ENCODE measurements at regions not wholly inside any gene's neighbourhood (a gene's known extent, or its start where the extent isn't known, plus 50 kb on each side); places are given as distances from the start of the nearest gene placed in this dataset.
"Not testable (repeated sequence)": the region's sequence is repeated elsewhere in the genome, so short reads cannot be mapped to it uniquely, and the experiment has no call there.

DNA sequence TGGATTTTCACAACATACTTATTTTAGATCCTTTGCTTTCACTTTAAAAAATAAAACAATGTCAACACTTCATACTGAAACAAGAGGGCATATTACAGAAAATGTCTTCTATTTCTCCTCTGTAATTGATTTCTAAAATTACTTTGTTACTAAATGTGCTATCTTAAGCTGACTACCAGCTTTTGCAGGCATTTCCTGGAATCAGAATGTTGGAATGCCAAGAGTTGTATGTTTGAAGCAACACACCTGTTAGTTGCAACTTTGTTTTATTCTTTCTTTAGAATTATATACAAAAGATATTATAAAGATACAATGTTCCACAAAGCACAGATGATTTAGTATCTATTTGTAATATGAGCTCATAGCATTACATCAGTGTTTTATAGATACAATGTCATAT, 62.5 kb upstream of the TMEM170B start:
- H3K9me3 ChIP-seq (ENCODE audit: control insufficient read depth, low read length), result no peaks in the 10 kb centered on the region
- H3K36me3 ChIP-seq (ENCODE audit: control insufficient read depth in 1 of 2, insufficient read depth in 2 of 2, low read length in 1 of 2), result no peaks in the 10 kb centered on the region
- ATAC-seq (ENCODE audit: low FRiP score), result no peak
- H3K4me3 ChIP-seq (ENCODE audit: low read length in 2 of 2), result no peak overlapping the region
- DNase-seq, result no peak
- peaks cover 0 to 3% of the 10 kb centered on the region in 2 donors for H3K4me1 ChIP-seq (ENCODE audit: control insufficient read depth in 1 of 2, insufficient read depth in 2 of 2, low read length in 2 of 2)
- no peak overlapping the region for H3K27ac ChIP-seq (ENCODE audit: low read depth in 1 of 2, low read length in 2 of 2)
- intact Hi-C loops (cut with DNase I), result no loop called here
- no peaks in the 10 kb centered on the region for H3K27me3 ChIP-seq (ENCODE audit: control insufficient read depth in 1 of 2, insufficient read depth in 2 of 2, low read length in 1 of 2)

GRCh38 chr6:11473008-11473740, 64.4 kb upstream of the TMEM170B start:
- intact Hi-C loops (cut with DNase I), result no loop called here
- DNase-seq (no peak), ATAC-seq (ENCODE audit: low FRiP score) (peak; percentile 22)
- Histone ChIP-seq H3K4me3 (ENCODE audit: low read length in 2 of 2) (peak overlapping the region in 1 of 2 donors; percentile 3), H3K9me3 (ENCODE audit: control insufficient read depth, low read length) (no peaks in the 10 kb centered on the region), H3K36me3 (ENCODE audit: control insufficient read depth in 1 of 2, insufficient read depth in 2 of 2, low read length in 1 of 2) (no peaks in the 10 kb centered on the region), H3K27me3 (ENCODE audit: control insufficient read depth in 1 of 2, insufficient read depth in 2 of 2, low read length in 1 of 2) (no peaks in the 10 kb centered on the region), H3K27ac (ENCODE audit: low read depth in 1 of 2, low read length in 2 of 2) (no peak overlapping the region), H3K4me1 (ENCODE audit: control insufficient read depth in 1 of 2, insufficient read depth in 2 of 2, low read length in 2 of 2) (peaks cover 0 to 3% of the 10 kb centered on the region in 2 donors)
- 45 to 48% methylated on average over 16 of the region's 16 CpGs for WGBS, 2 donors

DNA sequence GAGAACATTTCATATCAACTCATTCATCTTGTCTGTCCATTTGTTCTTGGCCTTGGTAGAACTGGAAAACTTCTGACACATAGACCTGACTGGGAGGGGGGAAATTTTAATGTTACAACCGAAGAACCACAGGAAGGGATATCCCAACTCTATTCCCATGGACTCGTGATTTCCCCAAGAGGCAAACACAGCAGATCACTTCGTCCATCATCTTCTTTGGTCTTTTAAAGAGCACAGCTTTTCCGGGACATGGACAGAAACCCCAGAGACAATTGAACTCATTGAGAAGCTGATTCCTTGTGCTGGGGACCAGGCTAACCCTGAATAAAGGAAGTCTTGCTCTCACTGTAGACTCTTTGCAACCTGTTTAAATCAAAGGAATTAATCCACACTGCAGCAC, 66.3 kb upstream of the TMEM170B start:
- Histone ChIP-seq H3K27me3 (ENCODE audit: control insufficient read depth in 1 of 2, insufficient read depth in 2 of 2, low read length in 1 of 2) (no peaks in the 10 kb centered on the region), H3K4me1 (ENCODE audit: control insufficient read depth in 1 of 2, insufficient read depth in 2 of 2, low read length in 2 of 2) (peaks cover 0 to 3% of the 10 kb centered on the region in 2 donors), H3K9me3 (ENCODE audit: control insufficient read depth, low read length) (no peaks in the 10 kb centered on the region), H3K36me3 (ENCODE audit: control insufficient read depth in 1 of 2, insufficient read depth in 2 of 2, low read length in 1 of 2) (no peaks in the 10 kb centered on the region), H3K27ac (ENCODE audit: low read depth in 1 of 2, low read length in 2 of 2) (no peak overlapping the region), H3K4me3 (ENCODE audit: low read length in 2 of 2) (no peak overlapping the region)
- DNase-seq, result no peak
- intact Hi-C loops (cut with DNase I), result no loop called here
- 95% methylated on average over 4 of the region's 4 CpGs for WGBS, 2 donors
- no peak for ATAC-seq (ENCODE audit: low FRiP score)

- intact Hi-C loops (cut with DNase I), result no loop called here
- Histone ChIP-seq H3K4me3 (ENCODE audit: low read length in 2 of 2) (no peak overlapping the region), H3K9me3 (ENCODE audit: control insufficient read depth, low read length) (no peaks in the 10 kb centered on the region), H3K27me3 (ENCODE audit: control insufficient read depth in 1 of 2, insufficient read depth in 2 of 2, low read length in 1 of 2) (no peaks in the 10 kb centered on the region), H3K36me3 (ENCODE audit: control insufficient read depth in 1 of 2, insufficient read depth in 2 of 2, low read length in 1 of 2) (no peaks in the 10 kb centered on the region), H3K4me1 (ENCODE audit: control insufficient read depth in 1 of 2, insufficient read depth in 2 of 2, low read length in 2 of 2) (peaks cover 0 to 3% of the 10 kb centered on the region in 2 donors), H3K27ac (ENCODE audit: low read depth in 1 of 2, low read length in 2 of 2) (no peak overlapping the region)
- WGBS, 2 donors, result 90 to 99% methylated on average over 1 of the region's 1 CpG
- ATAC-seq (ENCODE audit: low FRiP score), result no peak
- DNase-seq, result no peak
Observed at GRCh38 chr6:11469684-11470083, 67.9 kb upstream of the TMEM170B start.

GRCh38 chr6:11468271-11468670, 69.3 kb upstream of the TMEM170B start:
- H3K9me3 ChIP-seq (ENCODE audit: control insufficient read depth, low read length); ATAC-seq (ENCODE audit: low FRiP score); intact Hi-C loops (cut with DNase I); DNase-seq; H3K27me3 ChIP-seq (ENCODE audit: control insufficient read depth in 1 of 2, insufficient read depth in 2 of 2, low read length in 1 of 2); H3K4me3 ChIP-seq (ENCODE audit: low read length in 2 of 2); H3K36me3 ChIP-seq (ENCODE audit: control insufficient read depth in 1 of 2, insufficient read depth in 2 of 2, low read length in 1 of 2); H3K4me1 ChIP-seq (ENCODE audit: control insufficient read depth in 1 of 2, insufficient read depth in 2 of 2, low read length in 2 of 2); H3K27ac ChIP-seq (ENCODE audit: low read depth in 1 of 2, low read length in 2 of 2): not testable (repeated sequence)
- 56 to 57% methylated on average over 4 of the region's 4 CpGs for WGBS, 2 donors

GRCh38 chr6:11467364-11467763, 70.2 kb upstream of the TMEM170B start:
- no peak overlapping the region for H3K27ac ChIP-seq (ENCODE audit: low read depth in 1 of 2, low read length in 2 of 2)
- DNase-seq (no peak), ATAC-seq (ENCODE audit: low FRiP score) (no peak)
- H3K4me1 ChIP-seq (ENCODE audit: control insufficient read depth in 1 of 2, insufficient read depth in 2 of 2, low read length in 2 of 2), result no peaks in the 10 kb centered on the region
- H3K27me3 ChIP-seq (ENCODE audit: control insufficient read depth in 1 of 2, insufficient read depth in 2 of 2, low read length in 1 of 2), result no peaks in the 10 kb centered on the region
- intact Hi-C loops (cut with DNase I), result no loop called here
- H3K9me3 ChIP-seq (ENCODE audit: control insufficient read depth, low read length), result no peaks in the 10 kb centered on the region
- no peak overlapping the region for H3K4me3 ChIP-seq (ENCODE audit: low read length in 2 of 2)
- H3K36me3 ChIP-seq (ENCODE audit: control insufficient read depth in 1 of 2, insufficient read depth in 2 of 2, low read length in 1 of 2), result no peaks in the 10 kb centered on the region

DNA sequence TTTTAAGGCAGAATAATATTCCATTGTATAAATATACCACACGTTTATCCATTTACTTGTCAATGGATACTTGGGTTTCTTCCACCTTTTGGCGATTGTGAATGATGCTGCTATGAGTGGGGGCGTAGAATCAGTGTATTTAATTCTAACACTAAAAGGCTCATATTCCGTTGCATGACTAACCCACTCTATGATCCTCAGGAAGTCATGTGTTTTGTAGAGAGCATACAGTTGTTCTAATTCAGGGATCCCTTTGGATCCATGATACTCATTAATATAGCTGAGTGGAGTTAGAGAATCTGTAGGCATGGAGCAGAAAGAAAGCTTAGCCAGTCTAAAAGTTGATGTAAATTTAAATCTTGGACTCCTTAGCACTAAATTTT, 74.2 kb upstream of the TMEM170B start:
- H3K27ac ChIP-seq (ENCODE audit: low read depth in 1 of 2, low read length in 2 of 2), result no peak overlapping the region
- no peaks in the 10 kb centered on the region for H3K9me3 ChIP-seq (ENCODE audit: control insufficient read depth, low read length)
- H3K4me3 ChIP-seq (ENCODE audit: low read length in 2 of 2), result no peak overlapping the region
- DNase-seq (no peak), ATAC-seq (ENCODE audit: low FRiP score) (no peak)
- WGBS, 2 donors, result 94 to 97% methylated on average over 4 of the region's 4 CpGs
- intact Hi-C loops (cut with DNase I), result no loop called here
- H3K4me1 ChIP-seq (ENCODE audit: control insufficient read depth in 1 of 2, insufficient read depth in 2 of 2, low read length in 2 of 2), result no peaks in the 10 kb centered on the region
- no peaks in the 10 kb centered on the region for H3K27me3 ChIP-seq (ENCODE audit: control insufficient read depth in 1 of 2, insufficient read depth in 2 of 2, low read length in 1 of 2)
- H3K36me3 ChIP-seq (ENCODE audit: control insufficient read depth in 1 of 2, insufficient read depth in 2 of 2, low read length in 1 of 2), result no peaks in the 10 kb centered on the region

- Histone ChIP-seq H3K9me3 (ENCODE audit: control insufficient read depth, low read length) (no peaks in the 10 kb centered on the region), H3K27ac (ENCODE audit: low read depth in 1 of 2, low read length in 2 of 2) (no peak overlapping the region), H3K4me1 (ENCODE audit: control insufficient read depth in 1 of 2, insufficient read depth in 2 of 2, low read length in 2 of 2) (no peaks in the 10 kb centered on the region), H3K27me3 (ENCODE audit: control insufficient read depth in 1 of 2, insufficient read depth in 2 of 2, low read length in 1 of 2) (no peaks in the 10 kb centered on the region), H3K4me3 (ENCODE audit: low read length in 2 of 2) (no peak overlapping the region), H3K36me3 (ENCODE audit: control insufficient read depth in 1 of 2, insufficient read depth in 2 of 2, low read length in 1 of 2) (no peaks in the 10 kb centered on the region)
- DNase-seq (no peak), ATAC-seq (ENCODE audit: low FRiP score) (no peak)
- 87 to 88% methylated on average over 11 of the region's 11 CpGs for whole genome bisulfite sequencing, 2 donors
- intact Hi-C loops (cut with DNase I), result no loop called here
Observed at GRCh38 chr6:11462742-11463397, 74.7 kb upstream of the TMEM170B start.

Measured in aorta (tissue), 5 donors.